ENCODE measurements at regions not wholly inside any gene's neighbourhood (a gene's known extent, or its start where the extent isn't known, plus 50 kb on each side); places are given as distances from the start of the nearest gene placed in this dataset.

- TF ChIP-seq, protein P1, sequence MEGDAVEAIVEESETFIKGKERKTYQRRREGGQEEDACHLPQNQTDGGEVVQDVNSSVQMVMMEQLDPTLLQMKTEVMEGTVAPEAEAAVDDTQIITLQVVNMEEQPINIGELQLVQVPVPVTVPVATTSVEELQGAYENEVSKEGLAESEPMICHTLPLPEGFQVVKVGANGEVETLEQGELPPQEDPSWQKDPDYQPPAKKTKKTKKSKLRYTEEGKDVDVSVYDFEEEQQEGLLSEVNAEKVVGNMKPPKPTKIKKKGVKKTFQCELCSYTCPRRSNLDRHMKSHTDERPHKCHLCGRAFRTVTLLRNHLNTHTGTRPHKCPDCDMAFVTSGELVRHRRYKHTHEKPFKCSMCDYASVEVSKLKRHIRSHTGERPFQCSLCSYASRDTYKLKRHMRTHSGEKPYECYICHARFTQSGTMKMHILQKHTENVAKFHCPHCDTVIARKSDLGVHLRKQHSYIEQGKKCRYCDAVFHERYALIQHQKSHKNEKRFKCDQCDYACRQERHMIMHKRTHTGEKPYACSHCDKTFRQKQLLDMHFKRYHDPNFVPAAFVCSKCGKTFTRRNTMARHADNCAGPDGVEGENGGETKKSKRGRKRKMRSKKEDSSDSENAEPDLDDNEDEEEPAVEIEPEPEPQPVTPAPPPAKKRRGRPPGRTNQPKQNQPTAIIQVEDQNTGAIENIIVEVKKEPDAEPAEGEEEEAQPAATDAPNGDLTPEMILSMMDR (conservative IDR thresholded peaks at IDR 0.05 in 1 of 2, IDR thresholded peaks at IDR 0.05 in 1 of 2; ENCODE audit: low read depth in 1 of 2, low read length in 2 of 2), result no peak
- no peak for TF ChIP-seq EZH2 (IDR thresholded peaks at IDR 0.05; ENCODE audit: low read length, missing control alignments)
These were observed 125.0 kb upstream of the HDGFL1 start for GRCh38 chr6:22444330-22444729.
